GM21825 (cell line): ENCODE measurements at regions not wholly inside any gene's neighbourhood (a gene's known extent, or its start where the extent isn't known, plus 50 kb on each side); places are given as distances from the start of the nearest gene placed in this dataset.
"Not testable (repeated sequence)": the region's sequence is repeated elsewhere in the genome, so short reads cannot be mapped to it uniquely, and the experiment has no call there.

Experiments
- ATAC-seq: cut with Tn5 transposase; IDR thresholded peaks from one replicate; pipeline ENCODE4 v1.9.1; 2021; ENCODE audit warnings: mild to moderate bottlenecking, moderate library complexity; ENCODE audit not compliant: unreplicated experiment

DNA sequence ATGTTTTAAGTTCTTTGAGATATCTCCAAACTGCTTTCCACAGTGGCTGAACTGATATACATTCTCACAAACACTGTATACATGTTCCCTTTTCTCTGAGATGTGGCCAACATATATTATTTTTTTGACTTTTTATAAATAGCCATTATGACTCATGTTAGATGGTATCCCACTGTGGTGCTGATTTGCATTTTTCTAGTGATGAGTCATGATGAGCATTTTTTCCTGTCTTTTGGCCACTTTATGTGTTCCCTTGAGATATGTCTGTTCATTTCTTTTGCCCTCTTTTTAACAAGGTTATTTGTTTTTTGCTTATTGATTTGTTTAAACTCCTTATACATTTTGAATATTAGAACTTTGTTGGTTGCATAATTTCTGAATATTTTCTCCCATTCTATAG, 1055.1 kb downstream of the NXPH1 start:
- ATAC-seq = no peak

DNA sequence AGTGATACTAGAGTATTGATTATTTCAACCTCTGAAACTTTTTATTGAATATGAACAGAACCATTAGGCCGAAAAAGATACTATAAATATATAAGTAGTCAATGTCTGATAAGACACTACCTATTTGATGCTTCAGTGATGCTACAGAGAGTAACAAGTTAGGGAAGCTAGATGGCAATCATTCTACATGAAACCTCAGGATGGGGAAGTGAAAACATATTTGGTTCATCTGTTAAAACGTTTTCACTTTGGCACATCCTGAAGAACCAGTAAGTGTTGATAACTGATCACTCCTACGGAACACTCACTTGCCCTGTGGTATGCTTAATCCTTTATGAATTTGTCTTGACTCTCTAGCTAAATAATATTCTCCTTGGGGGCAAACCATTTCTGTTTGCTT, 1064.9 kb downstream of the NXPH1 start:
- no peak for ATAC-seq

DNA sequence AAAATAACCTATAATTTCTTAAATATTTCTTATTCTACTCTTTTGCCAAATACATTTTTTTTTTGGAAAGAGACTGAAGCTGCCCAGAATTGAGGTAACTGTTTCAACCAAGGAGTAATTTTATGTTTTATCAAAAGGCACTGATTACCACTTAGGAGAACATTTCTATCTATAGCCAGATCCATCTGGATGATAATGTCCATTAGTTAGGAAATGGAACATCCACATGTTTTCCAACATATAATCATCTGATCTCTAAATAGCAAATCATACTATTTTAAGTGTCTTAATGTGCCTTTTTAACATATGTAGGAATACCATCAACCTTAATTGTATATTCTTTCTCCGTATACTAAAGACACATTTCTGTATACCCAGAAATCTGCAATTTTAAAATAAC, 1068.9 kb downstream of the NXPH1 start:
- ATAC-seq = no peak

DNA sequence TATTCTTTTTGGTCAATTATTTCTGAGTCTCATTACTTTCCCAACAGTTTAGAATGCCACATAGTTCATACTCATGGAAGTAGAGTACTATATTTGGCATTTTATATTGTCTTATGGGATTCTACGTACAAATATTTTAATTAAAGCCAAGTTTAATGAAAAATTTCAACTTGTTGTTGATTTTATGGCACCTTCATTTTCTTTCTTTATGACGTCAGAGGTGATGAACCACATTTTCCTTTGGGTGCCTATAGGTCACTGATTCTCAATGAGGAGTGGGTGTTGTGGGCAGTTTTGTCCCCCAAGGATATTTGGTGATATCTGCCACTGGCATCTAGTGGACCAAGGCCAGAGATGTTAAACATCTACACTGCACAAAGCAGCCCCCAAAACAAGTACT, 1071.3 kb downstream of the NXPH1 start:
- ATAC-seq = no peak

DNA sequence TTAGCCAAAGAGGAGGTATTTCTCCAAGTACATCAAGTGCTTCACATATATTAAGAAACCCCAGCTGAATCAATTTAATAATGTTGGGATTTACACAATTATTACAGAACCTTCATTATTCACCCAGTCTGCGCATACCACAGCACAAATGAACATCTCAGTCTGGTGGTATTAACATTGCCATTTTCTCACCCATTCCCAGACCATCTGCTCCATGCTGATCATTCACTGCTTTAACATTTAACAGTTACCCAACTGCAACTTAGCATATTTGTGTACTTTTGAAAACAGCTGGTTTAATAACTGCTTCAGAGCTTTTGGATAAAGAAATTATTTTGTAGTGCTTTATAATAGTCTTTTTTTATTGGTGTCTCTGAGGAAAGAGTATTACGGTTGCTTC, 1072.1 kb downstream of the NXPH1 start:
- no peak for ATAC-seq

- ATAC-seq = no peak
These were observed 1073.9 kb downstream of the NXPH1 start for GRCh38 chr7:9507290-9507689.

- no peak for ATAC-seq
These were observed 1083.3 kb downstream of the NXPH1 start for GRCh38 chr7:9516662-9517061.

DNA sequence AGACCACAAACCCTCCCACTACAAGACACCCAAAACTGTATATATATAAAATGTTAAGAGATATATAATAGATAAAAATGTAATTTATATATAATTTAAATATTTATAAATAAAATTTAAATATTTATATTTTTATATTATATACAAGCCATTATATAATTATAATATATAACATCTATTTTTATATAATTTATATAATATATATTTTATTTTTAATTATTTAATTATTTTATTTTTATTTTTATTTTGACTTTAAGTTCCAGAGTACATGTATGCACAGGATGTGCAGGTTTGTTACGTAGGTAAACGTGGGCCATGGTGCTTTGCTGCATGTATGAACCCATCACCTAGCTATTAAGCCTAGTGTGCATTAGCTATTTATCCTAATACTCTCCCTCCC, 1090.2 kb downstream of the NXPH1 start:
- no peak for ATAC-seq

GRCh38 chr7:9552431-9552830, 1119.0 kb downstream of the NXPH1 start:
- not testable (repeated sequence) for ATAC-seq

DNA sequence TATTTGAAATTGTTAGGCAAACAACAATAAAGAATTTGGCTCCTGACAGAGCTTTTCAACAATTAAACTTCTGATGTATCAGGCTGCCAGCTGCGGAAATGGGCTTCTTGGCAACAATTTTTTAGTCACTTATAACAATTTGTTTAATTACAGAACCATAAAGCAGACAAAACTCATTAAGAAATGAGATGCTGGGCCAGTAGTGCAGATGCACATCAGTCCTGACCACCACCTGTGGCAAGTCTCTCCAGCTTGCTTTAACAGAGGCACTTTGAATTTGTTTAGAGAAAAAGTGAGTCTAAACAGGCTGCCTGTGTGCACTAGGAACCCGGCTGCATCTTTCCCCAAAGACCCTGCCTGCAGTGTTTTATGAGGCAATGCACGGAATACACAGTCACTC, 1124.4 kb downstream of the NXPH1 start:
- ATAC-seq = no peak

GRCh38 chr7:9575716-9576115, 1142.3 kb downstream of the NXPH1 start:
- no peak for ATAC-seq

DNA sequence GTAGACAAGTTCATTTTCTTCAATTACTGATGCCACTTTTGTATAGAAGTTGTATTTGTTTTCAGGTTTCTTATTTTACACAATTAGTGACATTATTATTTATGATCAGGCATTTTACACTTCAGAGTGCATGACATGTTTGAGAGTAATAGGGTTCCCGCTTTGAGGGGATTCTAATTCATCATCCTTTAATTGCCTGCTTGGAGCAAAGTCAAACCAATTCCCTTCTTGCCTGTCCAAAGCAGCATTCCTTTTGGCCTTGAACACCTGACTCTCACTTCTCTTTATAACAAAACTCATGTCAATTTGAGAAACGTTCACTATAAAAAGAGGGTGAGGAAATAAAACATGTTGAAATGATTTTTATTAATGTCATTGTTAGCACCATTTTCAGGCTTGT, 1149.4 kb downstream of the NXPH1 start:
- ATAC-seq = no peak

DNA sequence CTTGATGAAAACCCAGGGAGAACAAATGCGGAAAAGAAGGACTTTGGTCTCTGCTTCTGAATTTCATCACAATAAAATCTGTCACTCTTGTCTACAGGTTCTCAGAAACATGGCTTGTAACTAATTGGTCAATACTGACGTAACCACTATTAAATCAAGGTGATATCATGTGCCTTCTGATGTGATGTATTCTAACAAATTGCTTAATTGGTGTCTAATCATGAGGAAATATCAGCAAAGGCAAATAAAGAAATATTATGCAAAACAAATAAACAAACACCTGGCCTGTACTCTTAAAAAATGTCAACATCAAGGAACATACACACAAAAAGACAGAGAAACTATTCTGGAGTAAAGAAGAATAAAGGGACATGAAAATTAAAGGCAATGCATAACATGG, 1165.0 kb downstream of the NXPH1 start:
- no peak for ATAC-seq

GRCh38 chr7:9600974-9601373, 1167.6 kb downstream of the NXPH1 start:
- ATAC-seq = no peak

GRCh38 chr7:9603291-9603690, 1169.9 kb downstream of the NXPH1 start:
- ATAC-seq = no peak

- no peak for ATAC-seq
These were observed 1175.2 kb downstream of the NXPH1 start for GRCh38 chr7:9608560-9608959.

DNA sequence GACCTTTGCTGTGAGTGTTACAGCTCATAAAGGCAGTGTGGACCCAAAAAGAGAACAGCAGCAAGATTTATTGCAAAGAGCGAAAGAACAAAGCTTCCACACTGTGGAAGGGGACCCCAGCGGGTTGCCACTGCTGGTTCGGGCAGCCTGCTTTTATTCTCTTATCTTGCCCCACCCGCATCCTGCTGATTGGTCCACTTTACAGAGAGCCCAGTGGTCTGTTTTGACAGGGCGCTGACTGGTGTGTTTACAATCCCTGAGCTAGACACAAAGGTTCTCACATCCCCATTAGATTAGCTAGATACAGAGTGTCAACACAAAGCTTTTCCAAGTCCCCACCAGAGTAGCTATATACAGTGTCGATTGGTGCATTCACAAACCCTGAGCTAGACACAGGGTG, 1187.5 kb downstream of the NXPH1 start:
- not testable (repeated sequence) for ATAC-seq

DNA sequence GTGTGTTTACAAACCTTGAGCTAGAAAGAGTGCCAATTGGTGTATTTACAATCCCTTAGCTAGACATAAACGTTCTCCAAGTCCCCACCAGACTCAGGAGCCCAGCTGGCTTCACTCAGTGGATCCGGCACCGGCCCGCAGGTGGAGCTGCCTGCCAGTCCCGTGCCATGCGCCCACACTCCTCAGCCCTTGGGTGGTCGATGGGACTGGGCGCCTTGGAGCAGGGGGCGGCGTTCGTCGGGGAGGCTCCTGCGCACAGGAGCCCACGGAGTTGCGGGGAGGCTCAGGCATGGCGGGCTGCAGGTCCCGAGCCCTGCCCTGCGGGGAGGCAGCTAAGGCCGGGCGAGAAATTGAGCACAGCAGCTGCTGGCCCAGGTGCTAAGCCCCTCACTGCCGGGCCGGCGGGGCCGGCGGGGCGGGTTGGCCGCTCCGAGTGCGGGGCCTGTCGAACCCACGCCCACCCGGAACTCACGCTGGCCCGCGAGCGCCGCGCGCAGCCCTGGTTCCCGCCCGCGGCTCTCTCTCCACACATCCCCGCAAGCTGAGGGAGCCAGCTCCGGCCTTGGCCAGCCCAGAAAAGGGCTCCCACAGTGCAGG, 1188.0 kb downstream of the NXPH1 start:
- ATAC-seq = not testable (repeated sequence)

DNA sequence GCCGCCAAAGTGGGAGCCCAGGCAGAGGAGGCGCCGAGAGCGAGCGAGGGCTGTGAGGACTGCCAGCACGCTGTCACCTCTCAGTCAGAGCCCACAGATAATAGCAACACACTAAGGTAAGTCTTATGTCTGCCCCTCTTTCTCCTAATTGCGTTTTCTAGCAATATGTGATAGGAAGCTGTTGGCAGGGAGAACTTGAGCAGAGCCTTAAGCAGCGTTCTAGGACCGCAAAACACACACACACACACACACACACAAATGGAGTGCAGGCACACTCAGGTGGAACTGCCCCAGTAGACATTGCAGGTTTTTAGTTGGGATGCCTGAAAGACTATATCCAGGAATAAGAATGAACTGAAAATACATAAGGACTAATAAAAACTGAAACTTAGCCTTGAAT, 1188.5 kb downstream of the NXPH1 start:
- ATAC-seq = no peak

- no peak for ATAC-seq
These were observed 1192.5 kb downstream of the NXPH1 start for GRCh38 chr7:9625953-9626352.

DNA sequence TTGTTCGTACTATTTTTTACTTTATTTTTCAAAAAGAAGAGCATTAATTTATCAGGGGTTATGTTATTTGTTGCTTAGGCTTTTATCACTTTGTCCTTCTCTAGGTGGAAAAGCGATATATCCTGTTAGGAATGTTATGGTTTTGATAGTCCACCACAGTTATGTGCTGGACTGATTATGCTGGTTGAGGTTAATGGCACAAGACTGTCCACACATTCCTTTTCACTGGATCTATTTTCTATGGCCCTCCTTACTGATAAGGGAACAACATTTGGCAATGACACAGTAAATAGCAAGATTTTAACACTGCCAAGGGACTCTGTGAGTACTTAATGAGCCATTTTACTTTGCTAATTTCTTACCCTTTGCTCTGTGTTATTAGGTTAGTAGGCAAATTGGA, 1212.3 kb downstream of the NXPH1 start:
- no peak for ATAC-seq

- no peak for ATAC-seq
These were observed 1223.8 kb downstream of the NXPH1 start for GRCh38 chr7:9657257-9657656.
